ENCODE measurements at regions not wholly inside any gene's neighbourhood (a gene's known extent, or its start where the extent isn't known, plus 50 kb on each side); places are given as distances from the start of the nearest gene placed in this dataset.
"Not testable (repeated sequence)": the region's sequence is repeated elsewhere in the genome, so short reads cannot be mapped to it uniquely, and the experiment has no call there.

DNA sequence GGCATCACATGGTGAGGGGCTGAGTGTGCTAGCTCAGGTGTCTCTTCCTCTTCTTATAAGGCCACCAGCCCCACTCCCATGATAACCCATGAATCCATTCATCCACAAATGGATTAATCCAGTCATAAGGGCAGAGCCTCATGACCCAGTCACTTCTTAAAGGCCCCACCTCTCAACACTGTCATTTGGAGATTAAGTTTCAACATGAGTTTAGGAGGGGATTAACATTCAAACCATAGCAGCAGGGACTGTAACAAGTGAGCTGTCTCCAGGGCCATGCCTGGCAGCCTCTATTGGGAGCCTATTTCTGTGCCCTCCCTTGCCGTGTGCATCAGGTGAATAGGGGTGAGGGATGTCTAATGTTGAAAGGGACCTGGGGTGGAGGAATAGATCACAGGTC lies 77.5 kb downstream of the CHRD start:
- TF ChIP-seq, protein P1, sequence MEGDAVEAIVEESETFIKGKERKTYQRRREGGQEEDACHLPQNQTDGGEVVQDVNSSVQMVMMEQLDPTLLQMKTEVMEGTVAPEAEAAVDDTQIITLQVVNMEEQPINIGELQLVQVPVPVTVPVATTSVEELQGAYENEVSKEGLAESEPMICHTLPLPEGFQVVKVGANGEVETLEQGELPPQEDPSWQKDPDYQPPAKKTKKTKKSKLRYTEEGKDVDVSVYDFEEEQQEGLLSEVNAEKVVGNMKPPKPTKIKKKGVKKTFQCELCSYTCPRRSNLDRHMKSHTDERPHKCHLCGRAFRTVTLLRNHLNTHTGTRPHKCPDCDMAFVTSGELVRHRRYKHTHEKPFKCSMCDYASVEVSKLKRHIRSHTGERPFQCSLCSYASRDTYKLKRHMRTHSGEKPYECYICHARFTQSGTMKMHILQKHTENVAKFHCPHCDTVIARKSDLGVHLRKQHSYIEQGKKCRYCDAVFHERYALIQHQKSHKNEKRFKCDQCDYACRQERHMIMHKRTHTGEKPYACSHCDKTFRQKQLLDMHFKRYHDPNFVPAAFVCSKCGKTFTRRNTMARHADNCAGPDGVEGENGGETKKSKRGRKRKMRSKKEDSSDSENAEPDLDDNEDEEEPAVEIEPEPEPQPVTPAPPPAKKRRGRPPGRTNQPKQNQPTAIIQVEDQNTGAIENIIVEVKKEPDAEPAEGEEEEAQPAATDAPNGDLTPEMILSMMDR (IDR thresholded peaks at IDR 0.05) = no peak
- no peaks in the 10 kb centered on the region for H3K27me3 ChIP-seq (replicated peaks; ENCODE audit: insufficient read depth)
- ATAC-seq (ENCODE audit: insufficient number of reproducible peaks, low FRiP score, low read depth) = no peak
- no peaks in the 10 kb centered on the region for H3K4me1 ChIP-seq (ENCODE audit: control insufficient read depth in 1 of 2, low read depth in 2 of 2)
- no peaks in the 10 kb centered on the region for H3K9me3 ChIP-seq
- no peak for DNase-seq (ENCODE audit: low spot score)
- no peaks in the 10 kb centered on the region for H3K36me3 ChIP-seq
- no peak overlapping the region for H3K4me3 ChIP-seq
- no peak overlapping the region for H3K27ac ChIP-seq

DNA sequence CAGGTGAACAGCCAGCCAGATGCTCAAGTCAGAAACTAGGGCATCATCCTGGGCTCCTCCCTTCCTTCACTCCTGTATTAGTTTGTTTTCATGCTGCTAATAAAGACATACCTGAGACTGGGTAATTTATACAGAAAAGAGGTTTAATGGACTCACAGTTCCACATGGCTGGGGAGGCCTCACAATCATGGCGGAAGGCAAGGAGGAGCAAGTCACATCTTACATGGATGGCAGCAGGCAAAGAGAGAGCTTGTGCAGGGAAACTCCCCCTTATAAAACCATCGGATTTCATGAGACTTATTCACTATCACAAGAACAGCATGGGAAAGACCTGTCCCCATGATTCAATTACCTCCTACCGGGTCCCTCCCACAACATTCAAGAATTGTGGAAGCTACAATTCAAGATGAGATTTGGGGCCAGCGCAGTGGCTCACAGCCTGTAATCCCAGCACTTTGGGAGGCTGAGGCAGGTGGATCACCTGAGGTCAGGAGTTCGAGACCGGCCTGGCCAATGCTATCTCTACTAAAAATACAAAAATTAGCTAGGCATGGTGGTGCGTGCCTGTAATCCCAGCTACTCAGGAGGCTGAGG lies 78.0 kb downstream of the CHRD start:
- not testable (repeated sequence) for H3K4me3 ChIP-seq; H3K9me3 ChIP-seq; H3K36me3 ChIP-seq; H3K27ac ChIP-seq; H3K27me3 ChIP-seq (replicated peaks; ENCODE audit: insufficient read depth); ATAC-seq (ENCODE audit: insufficient number of reproducible peaks, low FRiP score, low read depth); H3K4me1 ChIP-seq (ENCODE audit: control insufficient read depth in 1 of 2, low read depth in 2 of 2); DNase-seq (ENCODE audit: low spot score)

DNA sequence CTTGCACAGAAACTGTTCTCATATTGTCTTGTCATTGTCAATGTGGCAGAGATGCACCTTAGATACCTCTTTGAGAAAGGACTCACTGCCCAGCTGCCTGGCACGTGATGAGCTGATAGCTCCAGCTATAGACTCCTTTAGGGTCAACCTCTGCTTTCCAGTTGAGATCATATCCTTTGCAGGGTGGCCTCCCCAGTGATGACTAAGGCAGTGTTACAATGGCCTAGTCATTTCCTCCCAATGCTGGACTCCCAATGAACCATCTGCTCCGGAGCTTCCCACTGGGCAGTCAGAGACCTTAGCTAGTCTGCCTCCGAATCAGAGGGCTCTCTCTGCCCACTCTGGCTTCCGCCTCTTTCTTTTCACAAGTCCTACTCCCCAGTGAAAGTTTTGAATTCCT lies 79.5 kb downstream of the CHRD start:
- DNase-seq (ENCODE audit: low spot score) = no peak
- no peak overlapping the region for H3K27ac ChIP-seq
- H3K27me3 ChIP-seq (replicated peaks; ENCODE audit: insufficient read depth) = no peaks in the 10 kb centered on the region
- H3K36me3 ChIP-seq = no peaks in the 10 kb centered on the region
- no peaks in the 10 kb centered on the region for H3K9me3 ChIP-seq
- no peaks in the 10 kb centered on the region for H3K4me1 ChIP-seq (ENCODE audit: control insufficient read depth in 1 of 2, low read depth in 2 of 2)
- no peak overlapping the region for H3K4me3 ChIP-seq
- no peak for ATAC-seq (ENCODE audit: insufficient number of reproducible peaks, low FRiP score, low read depth)
- TF ChIP-seq, protein P1 (IDR thresholded peaks at IDR 0.05) = no peak

DNA sequence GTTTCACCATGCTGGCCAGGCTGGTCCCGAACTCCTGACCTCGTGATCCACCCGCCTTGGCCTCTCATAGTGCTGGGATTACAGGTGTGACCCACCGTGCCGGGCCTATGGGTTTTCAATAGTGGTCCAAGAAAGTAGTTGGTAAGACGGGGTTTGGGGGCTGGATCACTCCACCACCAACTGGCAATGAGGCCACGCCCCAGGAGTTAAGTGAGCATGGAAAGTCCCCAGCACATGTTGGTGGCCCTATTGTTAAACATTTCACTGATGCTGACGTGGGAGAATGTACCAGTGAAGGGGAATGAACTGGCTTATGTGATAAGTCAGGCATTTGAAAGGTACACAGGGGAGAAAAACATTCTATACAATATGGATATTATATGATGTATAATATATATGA lies 80.4 kb downstream of the CHRD start:
- no peak for ATAC-seq (ENCODE audit: insufficient number of reproducible peaks, low FRiP score, low read depth)
- Histone ChIP-seq H3K4me1 (ENCODE audit: control insufficient read depth in 1 of 2, low read depth in 2 of 2) (no peaks in the 10 kb centered on the region), H3K36me3 (no peaks in the 10 kb centered on the region), H3K4me3 (no peak overlapping the region), H3K27ac (no peak overlapping the region), H3K9me3 (no peaks in the 10 kb centered on the region), H3K27me3 (replicated peaks; ENCODE audit: insufficient read depth) (no peaks in the 10 kb centered on the region)
- TF ChIP-seq, protein P1 (IDR thresholded peaks at IDR 0.05) = no peak
- no peak for DNase-seq (ENCODE audit: low spot score)

DNA sequence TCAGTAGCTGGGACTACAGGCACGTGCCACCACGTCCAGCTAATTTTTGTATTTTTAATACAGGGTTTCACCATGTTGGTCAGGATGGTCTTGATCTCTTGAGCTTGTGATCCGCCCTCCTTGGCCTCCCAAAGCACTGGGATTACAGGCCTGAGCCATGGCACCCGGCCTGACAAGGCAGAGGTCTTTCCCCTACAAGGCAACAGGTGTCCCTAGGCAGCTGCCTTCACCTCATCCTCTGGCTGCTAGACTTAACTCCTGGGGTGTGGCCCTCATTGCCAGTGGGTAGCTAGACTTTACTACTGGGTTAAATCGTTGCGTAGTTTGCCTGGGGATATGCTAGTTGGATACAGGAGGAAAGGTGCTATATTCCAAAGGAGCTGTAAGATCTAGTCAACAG lies 81.4 kb downstream of the CHRD start:
- no peak for DNase-seq (ENCODE audit: low spot score)
- no peak for ATAC-seq (ENCODE audit: insufficient number of reproducible peaks, low FRiP score, low read depth)
- Histone ChIP-seq H3K4me3 (no peak overlapping the region), H3K27me3 (replicated peaks; ENCODE audit: insufficient read depth) (no peaks in the 10 kb centered on the region), H3K36me3 (no peaks in the 10 kb centered on the region), H3K9me3 (no peaks in the 10 kb centered on the region), H3K4me1 (ENCODE audit: control insufficient read depth in 1 of 2, low read depth in 2 of 2) (peaks cover 0 to 6% of the 10 kb centered on the region in 2 donors), H3K27ac (no peak overlapping the region)
- TF ChIP-seq, protein P1 (IDR thresholded peaks at IDR 0.05) = no peak

DNA sequence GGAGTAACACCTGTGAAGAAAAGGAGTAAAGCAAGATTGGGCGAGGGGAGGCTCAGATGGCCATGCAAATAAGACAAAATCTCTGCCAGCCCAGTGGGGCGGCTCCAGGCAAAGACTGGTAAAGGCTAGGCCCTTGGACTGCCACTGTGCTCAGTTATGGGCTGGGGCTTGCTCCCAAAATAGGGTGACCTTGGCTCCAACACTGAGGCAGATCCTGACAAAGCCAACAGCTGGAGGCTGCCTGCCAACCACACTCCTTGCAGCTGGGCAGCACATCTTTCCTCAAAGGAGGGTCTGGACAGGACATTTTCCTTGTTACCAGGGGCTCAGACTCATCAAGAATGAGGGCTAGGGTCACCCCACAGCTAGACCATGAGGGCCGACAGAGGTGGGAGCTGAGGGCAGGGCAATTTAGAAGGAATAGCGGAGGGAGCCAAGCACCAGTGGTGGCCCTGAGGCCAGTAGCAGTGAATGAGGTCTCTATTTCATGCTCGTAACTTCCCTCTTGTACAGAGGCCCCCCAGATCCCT lies 86.1 kb downstream of the CHRD start:
- no peak overlapping the region for H3K27ac ChIP-seq
- no peaks in the 10 kb centered on the region for H3K9me3 ChIP-seq
- no peaks in the 10 kb centered on the region for H3K36me3 ChIP-seq
- TF ChIP-seq, protein P1 (IDR thresholded peaks at IDR 0.05) = no peak
- H3K4me1 ChIP-seq (ENCODE audit: control insufficient read depth in 1 of 2, low read depth in 2 of 2) = peaks cover 0 to 9% of the 10 kb centered on the region in 2 donors
- DNase-seq (ENCODE audit: low spot score) (no peak), ATAC-seq (ENCODE audit: insufficient number of reproducible peaks, low FRiP score, low read depth) (no peak)
- no peak overlapping the region for H3K4me3 ChIP-seq
- no peaks in the 10 kb centered on the region for H3K27me3 ChIP-seq (replicated peaks; ENCODE audit: insufficient read depth)
